ENCODE measurements at regions not wholly inside any gene's neighbourhood (a gene's known extent, or its start where the extent isn't known, plus 50 kb on each side); places are given as distances from the start of the nearest gene placed in this dataset.

DNA sequence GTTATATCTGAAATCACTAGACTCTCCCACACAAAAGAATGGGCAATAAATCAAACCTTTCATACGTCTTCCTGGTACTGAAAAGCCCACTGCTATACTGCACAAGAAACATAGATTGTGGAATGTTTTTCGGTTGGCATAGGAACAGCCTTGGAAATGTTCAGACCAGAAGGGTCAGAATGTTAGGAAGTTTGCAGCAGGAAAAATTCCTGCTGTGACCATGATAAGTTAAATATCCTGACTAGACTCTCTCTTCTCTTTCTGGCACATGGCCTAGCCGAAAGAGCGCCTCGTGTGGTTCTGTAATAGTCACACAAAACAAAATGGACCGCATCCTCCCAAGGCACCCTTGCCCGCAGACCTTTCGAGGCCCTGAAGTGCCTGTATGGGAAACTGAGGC, 427.2 kb downstream of the COG6 start:
- DNase-seq: no peak

DNA sequence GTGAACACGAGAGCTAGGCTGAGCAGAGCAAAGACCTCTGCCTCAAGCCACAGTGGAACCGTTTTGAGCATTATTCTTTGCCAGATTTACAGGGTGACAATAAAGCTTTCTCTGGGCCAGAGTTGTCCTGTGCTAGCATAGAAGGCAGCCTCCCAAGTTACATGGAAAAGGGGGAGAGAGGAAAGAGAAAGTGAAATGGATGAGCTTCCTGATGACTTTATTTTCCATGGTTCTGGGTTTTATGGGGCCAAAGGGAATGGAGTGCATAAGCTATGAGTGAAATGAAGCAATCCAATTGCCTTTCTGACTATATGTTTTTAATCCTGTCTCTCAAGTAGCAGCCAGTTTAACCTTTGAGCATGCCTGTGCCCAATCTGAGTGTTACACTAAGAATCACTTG, 428.4 kb downstream of the COG6 start:
- no peak for DNase-seq

DNA sequence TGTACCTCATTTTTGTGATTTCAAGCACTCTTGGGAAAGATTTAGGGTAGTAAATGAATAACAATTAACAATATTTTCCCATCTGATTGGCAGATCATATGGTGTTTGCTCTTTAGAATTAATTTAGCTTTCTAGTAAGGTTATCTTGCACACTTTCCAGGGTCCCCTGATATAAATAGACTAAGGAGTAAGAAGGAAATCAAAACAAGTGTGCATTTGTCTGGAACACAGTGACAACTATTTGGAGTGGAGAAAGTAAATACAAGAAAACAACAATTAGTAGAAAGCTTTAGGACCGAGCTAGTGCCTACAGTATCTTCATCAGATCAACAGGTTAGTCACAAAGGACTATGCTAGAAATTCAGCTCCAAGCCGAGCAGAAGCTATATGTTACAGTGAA, 429.5 kb downstream of the COG6 start:
- no peak for DNase-seq

DNA sequence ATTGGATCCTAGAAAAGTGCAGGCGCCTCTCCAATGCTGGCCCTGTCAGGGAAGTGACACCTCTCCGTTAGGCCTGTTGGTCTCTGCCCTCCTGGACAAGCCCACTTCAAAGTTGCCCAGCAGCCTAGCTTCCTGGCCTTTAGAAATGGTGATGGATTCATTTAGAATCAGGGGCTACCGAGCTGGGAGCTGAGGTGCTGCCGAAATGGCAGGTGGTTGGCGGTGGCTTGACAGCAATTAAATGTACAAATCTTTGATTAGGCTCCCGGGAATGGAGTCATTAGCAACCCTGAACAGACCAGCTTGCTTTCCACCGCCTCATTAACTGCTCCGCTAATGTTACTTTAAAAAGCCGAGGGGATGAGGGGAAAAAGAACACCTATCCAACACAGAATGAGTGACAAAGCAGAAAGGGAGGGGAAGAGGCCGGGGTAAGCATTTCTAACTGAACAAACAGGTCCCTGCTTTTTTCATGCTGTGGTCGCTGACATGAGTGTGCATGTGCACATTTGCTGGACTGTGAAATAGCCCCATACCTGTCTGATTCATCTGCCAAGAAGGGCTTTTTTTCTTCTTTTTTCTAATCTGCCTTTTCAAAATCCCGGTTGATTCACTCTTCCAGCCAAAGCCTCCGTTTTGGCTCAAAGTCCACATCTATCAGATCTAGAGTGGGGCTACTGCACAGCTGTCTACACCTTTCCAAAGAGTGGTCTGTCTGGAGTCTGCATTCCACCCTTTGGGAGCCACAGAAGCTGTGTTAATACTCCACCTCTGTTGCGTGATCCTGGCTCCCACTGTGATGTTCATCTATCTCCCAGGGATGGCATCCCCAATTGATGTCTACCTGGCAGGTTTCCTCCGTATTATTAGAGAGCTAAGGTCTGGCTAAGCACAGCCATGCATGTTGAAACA, 431.9 kb downstream of the COG6 start:
- no peak for DNase-seq

DNA sequence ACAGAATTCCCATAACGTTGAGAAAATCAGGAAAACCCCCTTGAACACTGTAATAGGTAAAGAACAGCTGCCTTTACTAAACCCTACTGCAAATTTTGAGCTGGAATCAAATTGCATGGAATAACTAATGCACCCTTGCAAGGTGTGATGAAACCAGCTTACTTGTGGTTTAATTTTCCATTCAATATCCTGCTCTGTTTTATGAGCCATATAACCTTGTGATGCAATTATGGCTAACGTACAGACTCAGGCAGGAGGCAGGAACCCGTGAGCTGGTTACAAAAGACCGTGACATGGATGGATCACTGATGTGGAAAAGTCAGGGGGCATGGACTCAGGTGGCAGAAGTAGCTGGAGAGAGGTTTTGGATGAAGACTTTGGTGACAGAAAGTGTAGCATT, 438.6 kb downstream of the COG6 start:
- no peak for DNase-seq

DNA sequence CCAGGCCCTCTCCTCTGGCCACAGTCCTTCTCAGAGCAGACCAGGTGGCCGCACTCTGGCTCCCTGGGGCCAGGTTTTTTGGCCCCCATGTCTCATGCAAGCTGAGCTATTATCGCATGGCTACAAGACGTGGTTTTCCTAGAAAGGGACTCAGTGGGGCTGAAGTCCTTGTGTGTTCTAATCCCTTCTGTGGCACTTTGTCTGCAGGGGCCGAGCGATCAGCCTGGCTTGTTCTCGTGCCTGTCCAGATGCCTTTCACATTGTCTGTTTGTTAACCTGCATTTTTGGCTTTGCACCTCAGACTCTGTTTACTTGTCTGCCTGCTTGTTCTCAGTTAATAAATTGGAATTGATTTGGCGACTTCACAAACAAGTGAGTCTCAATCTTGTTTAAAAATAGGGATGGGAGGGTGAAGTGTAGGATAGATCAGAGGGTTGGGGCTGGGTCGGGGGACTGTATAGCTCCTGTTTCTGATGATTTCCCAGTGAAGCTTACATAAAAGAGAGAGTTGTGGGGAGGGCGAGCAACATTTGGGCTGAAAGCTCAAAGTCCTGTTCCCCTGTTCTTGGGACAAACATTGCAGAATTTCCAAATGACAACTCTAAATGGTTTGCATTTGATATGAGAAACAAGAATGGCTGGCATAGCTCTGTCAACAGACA, 440.4 kb downstream of the COG6 start:
- DNase-seq: no peak

DNA sequence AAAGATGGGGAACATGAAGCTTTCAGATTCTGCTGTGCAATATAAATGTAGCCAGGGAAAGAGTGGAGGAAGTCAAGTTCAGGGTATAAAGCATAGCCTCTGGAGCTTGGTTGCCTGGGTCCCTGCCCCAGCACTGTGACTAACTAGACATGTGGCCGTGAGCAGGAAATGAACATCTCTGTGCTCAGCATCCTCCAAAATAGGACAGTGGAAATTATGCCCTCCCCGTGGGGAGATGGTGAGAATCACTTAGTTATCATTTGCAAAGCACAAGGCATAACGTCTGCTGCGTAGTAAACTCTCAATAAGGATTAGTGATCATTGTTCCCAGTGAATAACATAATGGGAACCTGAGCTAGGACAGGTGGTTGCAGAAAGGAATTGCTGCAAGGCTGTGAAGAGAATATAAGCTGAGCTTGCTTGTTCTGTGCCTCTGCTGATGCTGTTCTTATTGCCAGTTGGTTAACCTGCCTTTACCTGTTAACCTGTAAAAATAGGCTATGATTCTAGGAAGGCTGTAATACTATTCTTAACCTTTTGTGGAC, 441.0 kb downstream of the COG6 start:
- DNase-seq: peak in 3 of 5 experiments; percentile 6 to 28 (median 10)

DNA sequence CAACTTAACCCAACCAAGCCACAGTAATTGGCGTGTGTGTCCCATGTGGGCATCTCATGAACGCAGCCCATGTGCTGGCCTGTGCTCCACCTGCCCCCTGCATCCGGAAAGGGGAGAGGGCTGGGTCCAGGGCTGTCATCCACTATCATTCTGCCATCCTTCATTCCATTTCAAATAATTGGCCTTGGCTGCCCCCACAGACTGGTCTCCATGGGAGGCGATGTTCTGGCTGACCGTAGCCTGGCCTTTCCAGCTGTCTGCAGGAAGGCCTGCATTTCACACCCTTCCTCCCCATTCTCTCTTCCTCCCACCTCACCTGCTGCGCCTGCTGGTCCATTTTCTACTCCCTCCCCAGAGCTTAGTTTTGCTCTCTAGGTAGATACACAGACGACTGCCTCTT, 442.8 kb downstream of the COG6 start:
- no peak for DNase-seq

DNA sequence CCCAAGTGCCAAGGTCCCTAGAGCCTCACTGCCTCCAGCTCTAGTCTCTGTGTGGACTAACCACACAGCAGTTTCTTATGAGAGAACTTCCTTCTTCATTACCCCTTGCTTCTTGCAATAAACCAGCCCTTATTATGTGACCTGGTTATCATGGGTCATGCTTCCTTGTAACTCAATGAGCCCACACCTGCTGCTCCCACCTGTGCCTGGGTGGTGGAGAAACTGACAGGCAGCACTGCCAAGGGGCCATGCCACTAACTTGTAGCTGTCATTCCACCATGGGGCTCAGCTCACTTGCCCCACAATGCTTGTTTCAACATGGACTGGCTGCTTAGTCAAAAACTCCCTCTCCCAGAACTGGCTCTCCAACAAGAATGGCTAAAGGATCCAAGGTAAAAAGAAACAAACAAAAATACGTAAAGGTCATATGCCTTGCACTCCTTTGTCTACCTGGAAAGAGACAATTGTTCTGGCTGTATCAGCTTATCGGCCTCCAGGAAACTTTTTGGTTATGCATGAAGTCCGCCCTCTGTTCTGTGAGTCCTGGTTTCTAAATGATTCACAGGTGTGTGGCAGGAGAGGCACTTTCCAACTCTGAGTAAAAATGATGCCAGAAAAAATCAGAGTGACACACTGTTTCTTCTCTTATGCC, 446.4 kb downstream of the COG6 start:
- peak in 1 of 5 experiments; percentile 74 for DNase-seq

DNA sequence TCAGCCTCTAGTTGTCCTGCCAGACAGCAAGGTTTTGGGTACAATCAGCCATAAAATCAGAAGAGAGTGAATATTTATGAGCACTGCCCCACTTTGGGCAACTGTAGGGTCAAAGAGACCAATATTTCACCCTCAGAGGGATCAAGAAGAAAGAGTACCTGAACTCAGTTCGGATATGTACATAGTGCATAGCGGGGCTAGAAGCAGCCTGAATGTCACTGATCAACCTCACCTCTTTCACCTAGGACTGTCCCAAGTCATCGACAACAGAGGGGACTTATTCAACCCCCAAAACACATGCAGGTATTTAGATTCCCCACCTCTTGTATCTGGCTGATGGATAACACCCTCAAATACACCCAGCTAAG, 446.9 kb downstream of the COG6 start:
- DNase-seq: no peak

DNA sequence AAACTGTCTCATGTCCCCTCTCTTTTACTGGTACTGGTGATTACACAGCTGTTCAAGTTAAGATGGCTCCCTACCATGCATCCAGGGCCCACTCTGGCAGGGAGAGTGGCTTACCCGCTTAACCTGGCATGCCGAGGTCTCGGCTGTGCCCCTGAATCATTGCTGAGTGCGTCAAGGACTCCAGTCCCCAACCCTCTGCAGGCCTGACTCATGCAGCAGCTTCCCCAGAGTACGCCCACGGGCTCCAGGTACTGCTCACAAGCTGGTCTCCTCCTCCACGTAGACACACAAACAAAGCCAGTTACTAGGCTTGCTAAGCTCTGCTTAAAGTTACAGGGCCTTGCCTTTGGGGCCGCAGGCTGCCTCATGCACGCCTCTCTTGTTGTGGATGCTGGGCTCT, 447.4 kb downstream of the COG6 start:
- peak in 3 of 5 experiments; percentile 12 to 87 (median 73) for DNase-seq

DNA sequence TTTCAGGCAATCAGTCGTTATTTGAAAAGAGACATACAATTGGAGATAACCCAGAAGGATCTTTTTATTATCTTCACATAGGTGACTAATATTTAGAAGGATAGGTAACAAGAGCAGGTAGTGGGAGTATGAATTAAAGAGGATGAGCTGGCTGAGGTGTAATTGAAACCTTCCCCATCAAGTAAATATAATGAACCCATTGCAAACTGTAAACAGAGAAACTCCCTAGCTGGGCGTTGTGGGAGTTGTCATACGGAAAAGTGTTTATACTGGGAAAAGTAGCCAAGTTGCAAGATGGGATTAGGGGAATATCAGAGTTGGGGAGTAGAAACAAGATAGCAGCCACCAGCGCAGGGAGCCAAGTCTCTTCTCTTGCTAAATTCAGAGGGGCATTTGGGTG, 448.4 kb downstream of the COG6 start:
- no peak for DNase-seq

DNA sequence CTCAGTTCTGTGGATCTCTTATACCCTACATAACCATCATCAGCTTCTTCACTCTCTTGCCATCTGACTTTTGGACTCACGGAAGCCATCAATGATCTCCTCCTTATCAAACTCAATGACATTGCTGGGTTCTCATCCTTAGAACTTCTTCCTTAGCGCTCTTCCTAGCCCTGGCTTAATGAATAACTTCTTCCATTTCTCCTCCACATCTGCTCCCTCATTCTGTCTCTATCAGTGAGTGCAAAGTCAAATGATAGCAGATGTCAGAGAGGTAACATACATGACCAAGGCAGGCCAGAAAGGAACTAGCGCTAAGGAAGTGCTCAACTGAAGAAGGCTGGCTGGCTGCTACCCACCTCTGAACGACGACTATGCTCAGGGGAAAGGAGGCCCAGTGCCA, 449.8 kb downstream of the COG6 start:
- DNase-seq: no peak

DNA sequence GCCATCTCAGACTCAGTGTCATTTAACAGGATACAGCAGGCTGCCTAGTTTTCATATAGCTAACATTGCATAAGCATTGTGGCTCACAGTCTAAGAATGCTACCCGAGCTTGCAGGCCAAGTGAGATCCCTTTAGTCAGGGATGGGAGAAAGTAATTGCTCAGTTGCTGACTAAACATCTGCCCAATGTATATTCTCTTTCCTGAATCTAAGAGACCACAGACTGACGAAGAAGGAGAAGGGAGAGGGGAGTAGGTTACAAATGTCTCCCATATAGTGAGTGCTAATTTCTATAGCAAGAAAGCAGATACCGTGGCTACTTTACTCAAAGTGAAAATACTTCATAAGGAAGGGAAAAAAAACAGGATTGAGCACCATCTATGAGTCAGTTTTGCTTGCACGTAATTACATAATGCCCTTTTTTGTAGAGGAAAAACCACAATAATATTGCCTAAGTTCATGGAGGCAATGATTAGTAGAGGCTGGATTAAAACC, 453.9 kb downstream of the COG6 start:
- DNase-seq: no peak

DNA sequence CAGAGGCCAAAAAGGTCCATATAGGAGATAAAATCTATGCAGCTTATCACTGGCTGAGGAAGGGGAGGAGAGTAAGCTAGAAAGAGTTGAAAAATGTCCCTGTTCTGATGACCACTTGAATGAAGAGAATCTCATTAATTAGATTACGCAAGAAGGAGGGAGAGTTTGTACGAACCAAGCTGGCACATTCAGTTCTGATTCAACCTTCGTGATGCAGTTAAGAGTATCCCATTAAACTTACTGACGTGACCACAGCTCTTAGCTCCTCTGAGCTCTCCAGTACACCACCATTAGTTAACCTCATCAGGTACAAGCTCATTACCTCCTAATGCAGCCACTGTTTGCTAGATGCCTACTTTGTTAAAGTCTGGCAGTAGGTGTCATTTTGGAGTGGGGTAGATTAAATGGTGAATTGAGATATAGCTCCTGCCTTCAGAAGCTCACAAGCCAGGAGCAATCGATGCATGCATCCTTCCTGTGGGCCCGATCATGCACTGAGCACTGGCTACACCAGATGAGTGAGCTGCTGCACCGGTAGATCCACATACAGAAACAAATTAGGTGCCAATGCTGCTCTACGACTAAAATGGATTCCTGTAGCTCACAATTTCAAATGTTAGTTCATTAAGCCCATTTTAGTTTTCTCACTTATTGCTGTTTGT, 458.3 kb downstream of the COG6 start:
- DNase-seq: no peak

DNA sequence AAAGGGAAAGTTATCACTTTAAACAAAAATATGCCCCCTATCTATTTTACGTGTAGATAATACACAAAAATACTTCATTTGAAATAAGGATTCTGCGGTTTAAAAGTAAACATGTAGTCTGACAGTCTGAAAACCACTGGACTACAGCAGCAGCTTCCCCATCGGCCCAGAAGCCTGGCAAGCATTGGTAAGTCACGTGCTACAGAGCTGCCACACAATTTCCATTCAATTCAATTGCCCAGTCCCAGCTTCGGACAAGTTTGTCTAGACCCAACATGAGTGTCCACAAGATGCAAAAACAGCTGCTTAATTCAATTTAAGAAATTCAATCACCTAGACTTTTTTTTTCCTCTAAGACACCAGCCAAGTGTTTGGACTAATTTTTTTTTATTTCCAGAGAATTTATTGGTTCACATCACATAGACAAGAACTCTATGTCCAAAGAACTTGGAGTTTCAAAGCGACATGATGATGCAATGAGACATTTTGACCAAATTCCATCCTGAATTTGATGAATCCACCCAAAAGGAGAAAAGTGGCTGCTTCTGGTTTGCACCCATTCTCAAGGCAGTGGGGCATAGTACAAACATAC, 458.9 kb downstream of the COG6 start:
- DNase-seq: no peak

DNA sequence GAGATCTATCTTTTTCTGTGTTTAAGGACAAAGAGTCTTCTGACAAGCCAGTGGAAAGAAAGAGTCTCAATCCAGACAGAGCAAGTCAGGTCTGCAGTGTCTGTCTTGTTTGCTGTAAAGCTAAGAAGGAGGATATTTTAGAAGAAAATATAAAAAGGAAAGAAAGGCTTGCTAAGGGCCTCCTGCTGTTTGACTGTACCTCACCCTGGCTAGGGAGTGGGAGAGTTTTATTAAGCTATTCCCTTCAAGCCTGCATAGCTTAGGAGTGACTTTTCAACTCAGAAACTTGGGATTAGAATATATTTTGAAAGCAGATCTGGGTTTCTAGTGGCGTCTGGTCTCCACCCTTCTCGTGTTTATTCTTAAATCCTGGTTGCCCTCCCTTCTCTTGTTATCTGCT, 460.0 kb downstream of the COG6 start:
- DNase-seq: no peak

DNA sequence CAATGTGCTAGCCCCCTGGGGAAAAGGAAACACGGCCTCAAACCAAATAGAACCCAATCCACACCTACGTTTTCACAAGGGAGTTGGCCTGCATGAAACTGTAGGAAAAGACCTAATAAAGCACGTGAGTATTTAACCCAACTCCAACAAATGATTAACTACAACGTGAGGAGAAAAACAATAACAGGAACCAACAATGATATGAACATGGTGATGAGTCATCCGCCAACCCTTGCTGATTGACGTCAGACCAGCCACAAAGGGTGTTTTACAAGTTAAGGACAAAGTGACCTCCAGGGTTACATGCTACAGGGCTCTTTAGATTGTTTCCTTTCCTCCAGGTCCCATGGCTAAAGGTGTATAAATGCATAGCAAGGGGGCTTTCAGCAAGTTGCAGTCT, 460.5 kb downstream of the COG6 start:
- peak in 3 of 5 experiments; percentile 15 to 86 (median 28) for DNase-seq

DNA sequence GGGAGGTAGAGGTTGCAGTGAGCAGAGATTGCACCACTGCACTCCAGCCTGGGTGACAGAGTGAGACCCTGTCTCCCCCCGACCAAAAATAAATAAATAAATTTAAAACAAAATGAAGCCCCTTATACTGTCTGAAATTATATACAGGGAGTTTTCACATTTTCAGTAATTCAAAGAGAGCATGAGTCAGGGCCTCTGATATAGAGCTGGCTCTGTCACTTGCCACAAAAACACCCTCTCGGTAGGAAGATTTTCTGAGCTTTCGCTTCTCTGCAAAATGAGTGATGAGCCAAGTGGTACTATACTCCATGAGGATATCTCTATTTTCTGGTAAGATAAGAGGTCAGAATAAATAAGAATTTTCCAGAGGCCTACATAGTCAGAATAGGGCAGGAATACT, 462.9 kb downstream of the COG6 start:
- no peak for DNase-seq

DNA sequence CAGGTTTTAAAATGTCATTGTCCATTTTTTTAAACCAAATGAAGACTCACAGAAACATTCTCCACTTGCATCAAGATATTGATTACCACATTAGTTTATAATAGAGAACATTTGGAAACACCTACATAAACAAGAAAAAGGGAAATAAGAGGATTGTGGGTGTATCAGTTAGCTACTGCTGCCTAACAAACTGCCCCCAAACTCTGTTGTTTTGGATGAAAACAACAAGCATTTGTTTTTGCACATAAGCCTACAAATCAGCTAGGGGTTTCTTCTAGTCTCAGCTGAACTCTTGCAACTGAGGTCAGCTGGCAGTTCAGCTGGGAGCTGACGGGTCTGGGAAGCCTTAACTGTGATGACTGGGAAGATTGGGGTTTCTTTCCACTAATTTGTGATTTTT, 464.4 kb downstream of the COG6 start:
- DNase-seq: no peak

DNA sequence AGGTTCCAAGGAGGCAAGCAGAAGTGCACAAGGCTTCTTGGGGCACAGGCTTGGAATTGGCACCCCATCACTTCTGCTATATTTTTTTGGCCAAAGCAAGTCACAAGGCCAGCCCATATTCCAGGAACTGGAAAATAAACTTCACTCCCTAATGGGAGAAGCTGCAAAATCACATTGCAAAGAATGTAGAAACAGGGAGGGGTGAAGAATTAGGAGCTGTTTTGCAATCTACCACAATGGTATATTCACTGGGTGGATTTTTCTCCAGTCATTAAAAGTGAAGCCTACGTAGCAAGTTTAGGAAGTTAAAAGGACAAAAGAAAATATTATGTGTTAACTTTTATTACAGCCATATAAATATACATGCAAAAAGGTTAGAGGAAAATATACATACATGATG, 464.8 kb downstream of the COG6 start:
- DNase-seq: no peak

DNA sequence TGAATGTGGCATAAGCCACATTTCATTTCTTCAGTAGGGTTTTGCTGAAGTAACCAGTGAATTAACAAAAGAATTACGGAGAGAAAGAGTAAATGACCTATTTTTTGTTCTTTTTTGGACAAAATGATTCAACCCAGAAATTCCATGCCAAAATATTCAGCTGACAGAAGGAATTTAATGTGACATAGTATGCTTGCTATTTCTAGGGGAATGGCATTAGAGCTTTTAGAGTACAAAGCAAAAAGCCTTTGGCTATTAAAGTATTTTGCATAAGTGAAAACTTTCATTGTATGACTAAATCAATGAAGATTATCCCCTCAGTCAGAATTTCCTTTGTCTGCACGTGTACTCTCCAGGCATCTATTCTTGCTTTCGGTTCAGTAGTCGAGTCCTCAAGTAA, 465.3 kb downstream of the COG6 start:
- DNase-seq: no peak
